ENCODE measurements at regions not wholly inside any gene's neighbourhood (a gene's known extent, or its start where the extent isn't known, plus 50 kb on each side); places are given as distances from the start of the nearest gene placed in this dataset.

DNA sequence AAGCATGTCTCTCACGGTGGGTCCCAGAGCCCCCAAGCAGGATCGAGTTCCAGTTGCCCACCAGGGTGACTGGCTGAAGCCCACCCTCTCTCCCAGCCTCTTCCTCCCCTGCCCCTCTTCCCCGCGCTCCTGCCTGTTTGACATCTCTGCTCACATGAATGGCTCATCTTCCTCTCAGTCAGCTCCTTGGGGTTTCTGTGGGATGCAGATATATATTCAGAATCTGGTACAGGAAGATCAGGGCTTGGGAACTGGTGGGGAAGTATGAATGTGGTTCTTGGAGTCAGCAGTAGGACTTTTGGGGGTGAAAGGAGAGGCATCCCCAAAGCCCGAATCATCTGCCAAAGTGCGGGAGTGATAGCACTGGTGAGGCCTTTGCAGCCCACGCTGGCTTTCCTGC, 158.9 kb upstream of the CIBAR2 start:
- ATAC-seq (ENCODE audit: insufficient read depth, low FRiP score) (no peak), DNase-seq (no peak)
- TF ChIP-seq, protein P1, sequence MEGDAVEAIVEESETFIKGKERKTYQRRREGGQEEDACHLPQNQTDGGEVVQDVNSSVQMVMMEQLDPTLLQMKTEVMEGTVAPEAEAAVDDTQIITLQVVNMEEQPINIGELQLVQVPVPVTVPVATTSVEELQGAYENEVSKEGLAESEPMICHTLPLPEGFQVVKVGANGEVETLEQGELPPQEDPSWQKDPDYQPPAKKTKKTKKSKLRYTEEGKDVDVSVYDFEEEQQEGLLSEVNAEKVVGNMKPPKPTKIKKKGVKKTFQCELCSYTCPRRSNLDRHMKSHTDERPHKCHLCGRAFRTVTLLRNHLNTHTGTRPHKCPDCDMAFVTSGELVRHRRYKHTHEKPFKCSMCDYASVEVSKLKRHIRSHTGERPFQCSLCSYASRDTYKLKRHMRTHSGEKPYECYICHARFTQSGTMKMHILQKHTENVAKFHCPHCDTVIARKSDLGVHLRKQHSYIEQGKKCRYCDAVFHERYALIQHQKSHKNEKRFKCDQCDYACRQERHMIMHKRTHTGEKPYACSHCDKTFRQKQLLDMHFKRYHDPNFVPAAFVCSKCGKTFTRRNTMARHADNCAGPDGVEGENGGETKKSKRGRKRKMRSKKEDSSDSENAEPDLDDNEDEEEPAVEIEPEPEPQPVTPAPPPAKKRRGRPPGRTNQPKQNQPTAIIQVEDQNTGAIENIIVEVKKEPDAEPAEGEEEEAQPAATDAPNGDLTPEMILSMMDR (IDR thresholded peaks at IDR 0.05; ENCODE audit: control extremely low read depth, extremely low read depth) = no peak
- H3K4me1 ChIP-seq (ENCODE audit: control insufficient read depth in 5 of 5, insufficient read depth in 5 of 5, low read length in 5 of 5) = peaks cover 0 to 26% (median 5%) of the 10 kb centered on the region in 5 donors
- H3K9ac ChIP-seq (ENCODE audit: insufficient read depth in 1 of 2, low read length in 2 of 2) = no peak overlapping the region
- no peaks in the 10 kb centered on the region for H3K27me3 ChIP-seq (ENCODE audit: control insufficient read depth in 3 of 3, insufficient read depth in 3 of 3, low read length in 2 of 3)
- peaks cover 0 to 3% (median 0%) of the 10 kb centered on the region in 4 donors for H3K36me3 ChIP-seq (ENCODE audit: control insufficient read depth in 4 of 4, insufficient read depth in 4 of 4, low read length in 4 of 4)
- WGBS, 2 donors = 84 to 87% methylated on average over 7 of the region's 7 CpGs
- no peak overlapping the region for H3K27ac ChIP-seq (ENCODE audit: low read depth in 1 of 2, low read length in 1 of 2)
- no peaks in the 10 kb centered on the region for H3K9me3 ChIP-seq (ENCODE audit: control insufficient read depth in 4 of 4, insufficient read depth in 3 of 4, low read length in 3 of 4)
- H3K4me3 ChIP-seq = no peak overlapping the region

DNA sequence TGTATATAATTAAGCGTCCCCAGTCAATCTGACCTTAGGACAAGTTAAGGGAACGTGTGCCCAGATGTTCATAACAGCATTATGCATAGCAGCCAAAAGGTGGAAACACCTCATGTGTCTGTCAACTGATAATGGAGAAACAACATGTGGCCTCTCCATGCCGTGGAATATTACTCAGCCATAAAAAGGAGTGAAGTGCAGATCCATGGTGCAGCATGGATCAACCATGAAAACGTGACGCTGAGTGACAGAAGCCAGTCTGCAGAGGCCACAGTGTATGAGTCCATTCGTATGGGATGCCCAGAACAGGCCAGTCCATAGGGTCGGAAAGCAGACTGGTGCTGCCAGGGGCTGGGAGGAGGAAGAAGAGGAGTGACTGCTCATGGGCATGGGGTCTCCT, 161.0 kb upstream of the CIBAR2 start:
- no peak overlapping the region for H3K27ac ChIP-seq (ENCODE audit: low read depth in 1 of 2, low read length in 1 of 2)
- no peak overlapping the region for H3K9ac ChIP-seq (ENCODE audit: insufficient read depth in 1 of 2, low read length in 2 of 2)
- H3K4me3 ChIP-seq = no peak overlapping the region
- peaks cover 0 to 3% (median 0%) of the 10 kb centered on the region in 4 donors for H3K36me3 ChIP-seq (ENCODE audit: control insufficient read depth in 4 of 4, insufficient read depth in 4 of 4, low read length in 4 of 4)
- TF ChIP-seq, protein P1 (IDR thresholded peaks at IDR 0.05; ENCODE audit: control extremely low read depth, extremely low read depth) = no peak
- H3K4me1 ChIP-seq (ENCODE audit: control insufficient read depth in 5 of 5, insufficient read depth in 5 of 5, low read length in 5 of 5) = peaks cover 0 to 25% (median 8%) of the 10 kb centered on the region in 5 donors
- no peaks in the 10 kb centered on the region for H3K27me3 ChIP-seq (ENCODE audit: control insufficient read depth in 3 of 3, insufficient read depth in 3 of 3, low read length in 2 of 3)
- WGBS, 2 donors = 89 to 95% methylated on average over 7 of the region's 7 CpGs
- DNase-seq (no peak), ATAC-seq (ENCODE audit: insufficient read depth, low FRiP score) (no peak)
- H3K9me3 ChIP-seq (ENCODE audit: control insufficient read depth in 4 of 4, insufficient read depth in 3 of 4, low read length in 3 of 4) = no peaks in the 10 kb centered on the region

DNA sequence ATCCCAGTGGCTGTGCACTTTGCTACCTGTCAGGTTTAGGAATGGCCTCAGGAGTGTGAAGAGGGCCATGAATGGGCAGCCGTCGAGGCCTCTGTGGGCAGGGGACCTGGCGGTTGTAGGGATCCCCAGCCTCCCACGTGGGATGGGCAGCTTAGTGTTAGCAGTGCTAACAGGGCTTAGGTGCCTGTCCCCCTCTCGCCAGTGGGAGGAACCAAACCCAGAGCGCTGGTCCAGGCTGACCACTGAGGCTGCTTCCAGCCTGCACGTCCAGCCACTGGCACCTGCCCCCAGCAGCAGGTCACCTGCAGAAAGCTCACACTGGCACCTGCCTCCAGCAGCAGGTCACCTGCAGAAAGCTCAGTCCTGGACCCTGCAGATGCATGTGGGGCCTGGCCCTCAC, 162.2 kb upstream of the CIBAR2 start:
- H3K27me3 ChIP-seq (ENCODE audit: control insufficient read depth in 3 of 3, insufficient read depth in 3 of 3, low read length in 2 of 3) = no peaks in the 10 kb centered on the region
- H3K36me3 ChIP-seq (ENCODE audit: control insufficient read depth in 4 of 4, insufficient read depth in 4 of 4, low read length in 4 of 4) = peaks cover 0 to 3% (median 0%) of the 10 kb centered on the region in 4 donors
- no peaks in the 10 kb centered on the region for H3K9me3 ChIP-seq (ENCODE audit: control insufficient read depth in 4 of 4, insufficient read depth in 3 of 4, low read length in 3 of 4)
- no peak for DNase-seq
- H3K27ac ChIP-seq (ENCODE audit: low read depth in 1 of 2, low read length in 1 of 2) = no peak overlapping the region
- H3K9ac ChIP-seq (ENCODE audit: insufficient read depth in 1 of 2, low read length in 2 of 2) = no peak overlapping the region
- 83 to 87% methylated on average over 7 of the region's 7 CpGs for WGBS, 2 donors
- no peak for ATAC-seq (ENCODE audit: insufficient read depth, low FRiP score)
- peaks cover 0 to 37% (median 18%) of the 10 kb centered on the region in 5 donors for H3K4me1 ChIP-seq (ENCODE audit: control insufficient read depth in 5 of 5, insufficient read depth in 5 of 5, low read length in 5 of 5)
- TF ChIP-seq, protein P1 (IDR thresholded peaks at IDR 0.05; ENCODE audit: control extremely low read depth, extremely low read depth) = no peak
- no peak overlapping the region for H3K4me3 ChIP-seq

DNA sequence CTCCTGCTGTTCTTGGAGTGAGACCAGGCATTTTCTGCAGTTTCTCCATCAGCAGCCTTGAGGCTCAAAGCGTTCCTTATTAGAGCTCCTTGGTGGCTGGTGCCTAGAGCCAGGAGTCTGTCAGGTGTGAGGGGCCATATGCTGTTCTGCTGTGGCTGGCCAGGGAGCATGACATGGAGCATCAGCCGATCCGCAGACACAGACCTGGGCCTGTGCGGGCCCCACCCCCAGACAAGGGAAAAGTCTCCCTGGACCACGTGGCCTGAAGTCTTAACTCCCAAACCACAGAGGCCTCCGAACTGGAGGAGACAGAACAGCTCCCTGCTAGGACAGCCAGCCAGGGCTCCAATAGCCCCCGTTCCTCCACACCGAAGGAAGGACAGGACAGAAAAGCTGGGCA, 162.7 kb upstream of the CIBAR2 start:
- no peak for DNase-seq
- H3K9ac ChIP-seq (ENCODE audit: insufficient read depth in 1 of 2, low read length in 2 of 2) = no peak overlapping the region
- peaks cover 0 to 3% (median 0%) of the 10 kb centered on the region in 4 donors for H3K36me3 ChIP-seq (ENCODE audit: control insufficient read depth in 4 of 4, insufficient read depth in 4 of 4, low read length in 4 of 4)
- no peak for ATAC-seq (ENCODE audit: insufficient read depth, low FRiP score)
- no peaks in the 10 kb centered on the region for H3K9me3 ChIP-seq (ENCODE audit: control insufficient read depth in 4 of 4, insufficient read depth in 3 of 4, low read length in 3 of 4)
- H3K4me1 ChIP-seq (ENCODE audit: control insufficient read depth in 5 of 5, insufficient read depth in 5 of 5, low read length in 5 of 5) = peaks cover 0 to 41% (median 20%) of the 10 kb centered on the region in 5 donors
- TF ChIP-seq, protein P1 (IDR thresholded peaks at IDR 0.05; ENCODE audit: control extremely low read depth, extremely low read depth) = no peak
- H3K27ac ChIP-seq (ENCODE audit: low read depth in 1 of 2, low read length in 1 of 2) = no peak overlapping the region
- H3K4me3 ChIP-seq = no peak overlapping the region
- 83 to 87% methylated on average over 8 of the region's 8 CpGs for WGBS, 2 donors
- H3K27me3 ChIP-seq (ENCODE audit: control insufficient read depth in 3 of 3, insufficient read depth in 3 of 3, low read length in 2 of 3) = no peaks in the 10 kb centered on the region
